ENCODE measurements at regions not wholly inside any gene's neighbourhood (a gene's known extent, or its start where the extent isn't known, plus 50 kb on each side); places are given as distances from the start of the nearest gene placed in this dataset.

- no peak for DNase-seq
Measured at GRCh38 chr4:152234571-152234970, 301.3 kb downstream of the FBXW7 start.

DNA sequence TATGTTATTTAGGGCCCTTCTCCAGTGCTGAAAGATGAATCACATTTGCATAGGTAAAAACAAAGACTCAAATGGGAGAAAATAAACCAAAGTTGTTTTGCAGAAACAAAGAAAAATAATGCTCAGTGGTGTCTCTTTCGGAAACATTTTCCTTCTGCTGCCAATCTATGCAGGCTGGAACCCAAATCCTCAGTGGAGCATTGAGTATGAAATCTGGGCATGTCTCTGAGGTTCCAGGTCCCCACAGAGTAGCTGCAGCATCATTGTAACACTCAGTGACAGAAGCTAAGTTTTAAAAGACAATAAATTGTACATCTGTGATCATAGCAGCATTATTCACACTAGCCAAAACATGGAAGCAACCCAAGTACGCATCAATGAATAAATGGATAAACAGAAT, 303.6 kb downstream of the FBXW7 start:
- DNase-seq, result no peak

DNA sequence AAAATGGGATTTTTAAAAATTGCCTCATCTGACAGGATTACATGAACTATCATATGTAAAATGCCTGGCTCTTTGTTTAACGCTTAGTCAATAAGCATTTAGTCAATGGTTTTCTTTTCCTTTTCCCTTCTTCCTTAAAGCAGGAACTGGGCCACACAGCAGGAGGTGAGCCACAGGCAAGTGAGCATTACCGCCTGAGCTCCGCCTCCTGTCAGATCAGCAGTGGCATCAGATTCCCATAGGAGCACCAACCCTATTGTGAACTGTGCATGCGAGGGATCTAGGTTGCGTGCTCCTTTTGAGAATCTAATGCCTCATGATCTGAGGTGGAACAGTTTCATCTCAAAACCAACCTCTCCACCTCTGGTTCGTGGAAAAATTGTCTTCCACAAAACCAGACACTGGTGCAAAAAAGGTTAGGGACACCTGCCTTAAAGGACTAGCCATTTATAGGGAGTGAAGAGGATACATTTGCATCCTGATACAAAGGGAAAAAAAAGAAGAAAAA, 306.1 kb downstream of the FBXW7 start:
- no peak for DNase-seq

DNA sequence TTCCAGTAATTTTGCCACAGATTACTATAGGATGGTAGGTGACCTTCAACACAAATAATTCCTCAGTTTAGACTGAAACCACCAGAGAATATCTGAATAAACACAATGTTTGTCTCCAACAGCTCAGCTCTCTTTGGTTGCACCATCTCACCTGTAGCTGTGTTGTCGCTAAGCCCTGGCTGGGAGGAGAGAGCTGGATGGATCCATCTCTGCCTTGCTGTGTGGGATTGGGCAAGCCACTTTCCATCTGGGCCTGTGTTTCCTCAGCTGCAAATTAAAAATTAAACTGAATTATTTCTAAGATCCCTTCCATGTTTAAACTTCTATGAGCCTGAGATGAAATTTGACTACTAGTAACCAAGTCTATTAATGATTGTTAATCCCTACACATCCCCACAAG, 310.2 kb downstream of the FBXW7 start:
- DNase-seq, result no peak

- DNase-seq, result no peak
Measured at GRCh38 chr4:152224721-152225420, 311.0 kb downstream of the FBXW7 start.

DNA sequence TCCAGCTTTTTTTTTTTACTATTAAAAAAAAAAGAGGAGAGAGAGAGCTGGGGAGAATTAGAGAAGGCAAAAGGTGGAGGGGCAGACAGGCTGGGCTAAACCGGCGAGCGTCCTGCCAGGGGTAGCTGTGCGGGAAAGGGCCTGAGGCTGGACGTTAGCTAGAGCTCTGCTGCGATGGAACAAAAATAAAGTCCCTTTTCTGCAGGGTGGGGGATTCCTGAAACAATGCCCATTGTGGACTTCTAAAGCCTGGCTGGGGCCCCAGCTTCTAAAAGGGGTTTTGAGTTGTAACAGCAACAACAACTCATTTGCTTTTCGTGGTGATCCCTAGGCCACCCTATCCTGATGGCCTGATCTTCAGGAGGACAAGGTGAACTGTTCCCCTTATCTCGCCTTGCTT, 311.7 kb downstream of the FBXW7 start:
- no peak for DNase-seq

GRCh38 chr4:152223600-152223999, 312.3 kb downstream of the FBXW7 start:
- DNase-seq, result no peak

GRCh38 chr4:152221816-152222516, 313.9 kb downstream of the FBXW7 start:
- DNase-seq, result no peak

DNA sequence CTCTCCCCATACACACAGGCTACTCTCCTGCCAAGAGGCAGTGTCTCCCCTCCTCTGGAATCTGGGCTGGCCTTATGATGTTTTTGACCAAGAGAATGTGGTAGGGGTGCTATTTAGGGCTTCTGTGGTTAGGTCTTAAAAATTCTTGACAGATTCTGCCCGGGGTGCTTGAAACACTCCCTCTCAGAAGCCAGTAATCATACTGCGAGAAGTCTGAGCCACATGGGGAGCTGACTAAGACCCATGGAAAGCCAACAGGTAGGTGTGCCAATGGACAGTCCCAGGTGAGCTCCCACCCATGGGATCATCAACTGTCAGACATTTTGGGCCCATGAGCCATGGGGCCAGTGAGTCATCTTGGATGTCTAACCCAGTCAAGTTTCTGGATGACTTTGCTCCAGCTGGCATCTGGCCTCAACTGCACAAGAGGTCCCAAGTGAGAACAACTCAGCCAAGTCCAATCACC, 315.7 kb downstream of the FBXW7 start:
- DNase-seq, result no peak

DNA sequence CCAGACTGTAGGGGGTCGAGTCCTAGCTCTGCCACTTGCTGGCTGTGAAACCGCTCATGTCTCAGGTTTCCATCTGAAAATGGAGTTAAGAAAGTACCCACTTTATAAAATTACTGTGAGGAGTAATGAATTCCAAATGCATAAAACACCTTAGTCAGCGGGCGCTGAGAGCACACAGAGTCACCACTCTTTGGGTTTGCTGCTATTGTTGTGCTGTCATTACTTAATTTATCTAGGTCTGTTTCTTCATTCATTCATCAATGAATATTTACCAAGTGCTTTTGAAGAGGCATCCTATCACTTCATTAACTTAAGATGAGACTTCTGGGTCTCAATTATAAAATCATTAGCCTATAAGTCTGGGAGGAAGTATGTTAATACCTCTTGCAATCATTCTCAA, 317.3 kb downstream of the FBXW7 start:
- no peak for DNase-seq

DNA sequence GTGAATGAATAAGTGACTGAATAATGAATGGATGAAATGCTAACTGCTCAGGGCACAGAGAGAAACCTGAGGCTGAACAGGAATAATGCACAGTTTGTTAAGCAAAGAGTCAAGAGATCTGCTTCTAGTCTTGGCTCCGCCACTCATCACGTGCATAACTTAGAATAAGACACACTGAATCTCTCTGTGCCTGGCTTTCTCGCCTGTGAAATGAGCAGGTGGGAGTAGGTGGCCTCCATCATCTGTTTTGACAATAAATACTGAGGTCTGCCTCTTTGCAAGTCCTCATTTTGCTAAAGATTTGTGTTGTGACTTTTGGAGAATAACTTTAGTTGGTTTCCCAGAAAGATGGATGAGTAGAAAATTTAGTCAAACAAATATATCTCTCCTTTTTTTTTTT, 318.0 kb downstream of the FBXW7 start:
- DNase-seq, result no peak

DNA sequence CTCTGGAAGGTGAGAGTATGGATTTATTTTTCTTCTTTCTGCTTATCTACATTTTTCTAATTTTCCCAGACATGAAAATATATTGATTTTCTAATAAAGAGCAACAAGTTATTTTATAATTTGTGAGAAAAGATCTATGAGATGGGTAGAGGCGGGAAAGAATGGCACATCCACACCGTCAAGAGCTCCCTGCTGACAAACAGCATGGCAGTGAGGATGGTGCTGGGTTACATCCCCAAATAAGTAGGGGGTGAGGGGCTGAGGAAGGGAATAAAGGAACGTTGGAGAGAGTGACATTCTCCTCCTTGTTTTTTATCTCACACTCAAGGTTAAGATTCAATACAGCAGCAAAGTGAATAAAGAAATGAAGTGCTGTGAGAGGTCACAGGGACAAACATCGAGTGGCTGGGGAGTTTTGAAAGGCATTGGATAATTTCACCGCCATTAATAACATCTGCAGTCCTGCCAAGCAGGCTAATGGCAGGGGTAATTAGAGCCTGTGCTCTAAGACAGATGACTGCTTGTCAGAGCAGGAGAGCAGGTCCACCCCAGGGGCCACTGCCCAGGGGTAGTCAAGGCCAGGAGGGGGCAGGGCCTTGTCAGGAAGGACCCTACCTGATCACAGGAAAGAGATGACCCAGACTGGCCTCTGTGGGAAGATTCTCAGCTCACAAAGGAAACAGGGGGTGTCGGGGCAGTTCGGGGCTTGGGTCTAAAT, 323.8 kb downstream of the FBXW7 start:
- no peak for DNase-seq

DNA sequence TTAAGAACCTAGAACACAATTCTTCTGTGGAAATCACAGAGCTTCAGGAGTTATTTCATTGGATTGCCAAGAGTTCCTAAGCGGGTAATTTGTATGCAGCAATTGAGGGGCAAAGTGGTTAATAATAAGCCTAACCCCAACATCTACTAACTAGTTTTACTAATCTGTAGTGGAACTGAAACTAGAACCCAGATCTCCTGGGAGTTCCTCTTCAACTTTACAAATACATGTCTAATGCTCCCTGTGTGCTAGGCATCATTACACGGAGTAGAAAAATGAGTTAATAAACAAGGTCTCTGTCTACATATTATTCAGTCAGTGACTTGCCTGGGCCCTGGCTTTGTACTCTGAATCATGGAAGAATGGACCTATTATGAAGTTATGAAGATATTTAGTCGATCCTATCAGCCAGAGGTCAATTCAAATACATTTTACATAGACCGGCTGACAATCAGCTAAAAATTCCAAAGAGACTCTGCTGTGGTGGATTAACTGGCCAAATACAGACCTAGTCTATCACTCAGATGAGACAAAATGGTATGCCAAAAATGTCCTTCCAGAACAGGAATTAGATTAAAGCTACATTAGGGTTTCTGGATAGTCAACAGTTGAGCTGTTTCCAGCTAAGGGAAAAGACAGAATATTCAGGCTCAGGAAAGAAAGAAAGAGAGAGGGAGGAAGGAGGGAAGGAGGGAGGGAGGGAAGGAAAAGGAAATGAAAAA, 326.0 kb downstream of the FBXW7 start:
- DNase-seq, result no peak

DNA sequence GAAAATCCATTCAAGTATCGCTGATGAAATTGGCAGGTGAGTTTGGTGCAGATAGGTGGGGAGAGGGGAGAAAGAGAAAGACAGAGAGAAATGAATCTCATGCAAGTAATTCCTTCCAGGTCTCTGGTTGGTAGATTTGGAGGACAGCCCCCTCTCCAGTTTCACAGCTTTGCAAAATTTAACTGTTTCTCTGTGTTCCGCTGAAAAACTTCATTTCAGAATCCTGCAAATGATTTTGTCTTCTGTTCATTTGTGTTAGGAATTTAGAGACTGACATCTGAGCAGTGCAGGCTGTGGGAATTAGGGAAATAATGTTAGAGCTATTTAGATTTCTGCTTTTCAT, 328.5 kb downstream of the FBXW7 start:
- no peak for DNase-seq

DNA sequence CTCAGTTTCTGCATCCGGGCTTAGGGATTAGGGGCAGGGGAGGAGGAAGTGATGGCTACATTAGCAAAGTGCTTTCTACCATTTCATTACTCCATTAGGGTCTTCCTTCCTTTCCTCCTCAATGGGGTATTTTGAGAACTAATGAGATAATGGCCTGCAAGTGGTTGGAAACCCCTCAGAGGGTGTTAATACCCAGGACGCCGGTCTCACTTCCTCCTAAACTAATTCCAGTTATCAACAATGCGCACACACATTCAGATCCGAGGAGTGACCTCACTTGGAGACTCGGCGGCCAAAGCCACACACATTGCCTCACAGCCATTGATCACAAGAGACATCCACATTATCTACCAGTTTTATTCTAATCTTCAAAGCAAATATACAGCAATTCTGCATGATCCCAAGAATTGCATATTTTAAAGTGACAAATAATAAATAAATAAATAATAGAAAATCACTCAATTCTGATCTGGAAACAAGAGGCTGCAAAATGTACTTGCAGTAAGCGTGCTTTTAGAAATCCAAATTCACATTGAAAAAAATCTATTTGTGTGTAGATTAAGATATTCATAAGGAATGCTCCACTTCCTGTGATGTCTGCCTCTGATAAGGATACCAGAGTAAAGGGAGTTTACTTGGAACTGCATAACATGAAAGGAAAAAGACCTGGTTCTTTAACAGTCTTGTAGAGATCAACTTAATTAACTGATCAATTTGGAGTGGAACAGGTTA, 329.1 kb downstream of the FBXW7 start:
- DNase-seq, result no peak

DNA sequence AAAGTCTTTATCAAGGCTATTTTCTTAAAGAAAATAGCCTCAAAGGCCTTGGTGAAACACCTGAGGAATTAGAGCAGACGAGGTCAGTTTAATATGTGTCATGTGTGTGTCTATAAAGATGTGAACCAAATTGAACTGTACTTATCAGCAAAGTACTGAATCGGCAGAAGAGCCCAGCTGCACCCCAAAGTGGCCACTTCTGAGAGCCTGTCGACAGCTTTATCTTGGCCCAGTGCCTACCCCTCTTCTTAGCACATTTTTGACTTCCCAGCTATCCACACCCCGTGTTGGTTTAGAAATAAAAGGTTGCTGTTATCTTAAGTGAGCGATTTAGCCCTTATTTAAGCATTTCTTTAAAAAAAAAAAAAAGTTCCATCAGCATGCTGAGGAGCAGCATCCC, 329.7 kb downstream of the FBXW7 start:
- no peak for DNase-seq

GRCh38 chr4:152202415-152202814, 333.5 kb downstream of the FBXW7 start:
- DNase-seq, result no peak

DNA sequence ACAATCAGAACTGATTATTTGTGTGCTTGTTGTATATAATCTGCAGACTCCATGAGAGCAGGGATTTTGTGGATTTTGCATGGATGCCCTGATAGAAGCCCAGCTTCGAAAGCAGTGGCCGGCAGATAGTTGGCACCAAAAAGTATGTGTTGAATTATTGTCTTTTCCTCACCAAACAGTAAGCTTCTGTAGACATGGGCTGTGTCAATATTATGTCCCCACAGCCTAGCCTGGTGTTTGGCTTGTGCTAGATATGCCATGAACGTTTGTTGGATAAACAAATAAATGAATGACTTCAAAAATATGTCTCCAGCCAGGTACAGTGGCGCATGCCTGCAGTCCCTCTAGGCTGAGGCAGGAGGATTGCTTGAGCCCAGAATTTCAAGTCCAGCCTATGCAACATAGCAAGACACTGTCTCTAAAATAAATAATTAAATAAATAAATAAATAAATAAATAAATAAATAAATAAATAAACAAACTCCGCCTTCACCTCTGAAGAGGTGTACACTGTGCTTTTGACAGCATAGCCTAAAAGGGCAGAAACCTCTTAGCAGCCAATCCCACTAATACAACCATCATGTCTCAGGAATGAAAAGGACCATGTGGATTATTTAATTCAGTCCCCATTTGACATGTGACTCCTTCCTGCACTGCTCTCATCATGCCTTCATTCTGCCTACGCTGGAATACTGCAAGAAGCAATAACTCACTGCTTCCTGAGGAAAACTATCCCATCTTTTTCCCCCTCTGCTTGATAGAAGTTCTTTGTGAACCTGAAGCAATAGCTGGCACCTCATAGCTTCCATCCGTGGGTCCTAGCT, 335.2 kb downstream of the FBXW7 start:
- no peak for DNase-seq

DNA sequence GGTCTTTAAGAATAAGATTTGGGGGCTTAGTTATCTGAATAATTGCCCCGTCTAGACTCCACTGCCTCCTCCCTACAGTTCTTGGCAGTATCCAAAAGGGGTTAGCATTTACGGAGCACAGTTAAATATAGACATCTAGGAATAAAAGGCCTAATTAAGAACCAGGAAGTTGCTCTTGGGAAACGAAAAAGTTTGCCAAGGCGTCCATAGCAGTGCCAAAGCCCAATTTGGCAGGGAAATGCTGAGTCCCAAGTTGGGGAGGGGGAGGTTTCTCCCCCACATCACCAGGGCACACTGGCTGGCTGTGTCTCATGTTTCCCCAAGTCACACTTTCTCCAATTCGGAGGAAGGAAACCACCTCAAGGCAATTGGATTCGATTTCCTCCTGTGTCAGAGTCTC, 338.7 kb downstream of the FBXW7 start:
- no peak for DNase-seq

GRCh38 chr4:152195888-152196287, 340.0 kb downstream of the FBXW7 start:
- DNase-seq, result no peak

- no peak for DNase-seq
Measured at GRCh38 chr4:152193059-152193458, 342.8 kb downstream of the FBXW7 start.

- no peak for DNase-seq
Measured at GRCh38 chr4:152190907-152191306, 345.0 kb downstream of the FBXW7 start.
